HG03520 (cell line): ENCODE measurements at regions not wholly inside any gene's neighbourhood (a gene's known extent, or its start where the extent isn't known, plus 50 kb on each side); places are given as distances from the start of the nearest gene placed in this dataset.

Source experiments
- ATAC-seq: cut with Tn5 transposase; IDR thresholded peaks from one replicate; pipeline ENCODE4 v1.9.1; 2021; ENCODE audit warnings: mild to moderate bottlenecking, moderate library complexity; ENCODE audit not compliant: unreplicated experiment

DNA sequence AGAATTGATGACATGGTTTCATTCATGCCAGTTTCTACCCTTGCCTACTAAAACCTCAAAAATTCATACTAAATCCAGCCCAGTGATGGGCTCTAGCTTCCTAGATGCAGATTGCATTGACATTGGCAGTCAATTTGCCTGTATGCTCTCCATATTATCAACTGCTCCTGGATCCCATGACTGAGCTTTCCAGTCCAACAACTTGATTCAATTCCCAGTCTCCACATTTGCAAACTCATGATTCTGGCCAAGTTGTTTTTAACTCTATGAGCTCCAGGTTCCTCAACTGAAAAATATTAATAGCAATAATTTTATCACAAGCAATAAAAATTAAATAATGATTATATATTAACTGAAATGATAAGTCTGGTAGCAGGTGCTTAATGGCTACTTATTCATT, 51.0 kb upstream of the DSC1 start:
- no peak for ATAC-seq

DNA sequence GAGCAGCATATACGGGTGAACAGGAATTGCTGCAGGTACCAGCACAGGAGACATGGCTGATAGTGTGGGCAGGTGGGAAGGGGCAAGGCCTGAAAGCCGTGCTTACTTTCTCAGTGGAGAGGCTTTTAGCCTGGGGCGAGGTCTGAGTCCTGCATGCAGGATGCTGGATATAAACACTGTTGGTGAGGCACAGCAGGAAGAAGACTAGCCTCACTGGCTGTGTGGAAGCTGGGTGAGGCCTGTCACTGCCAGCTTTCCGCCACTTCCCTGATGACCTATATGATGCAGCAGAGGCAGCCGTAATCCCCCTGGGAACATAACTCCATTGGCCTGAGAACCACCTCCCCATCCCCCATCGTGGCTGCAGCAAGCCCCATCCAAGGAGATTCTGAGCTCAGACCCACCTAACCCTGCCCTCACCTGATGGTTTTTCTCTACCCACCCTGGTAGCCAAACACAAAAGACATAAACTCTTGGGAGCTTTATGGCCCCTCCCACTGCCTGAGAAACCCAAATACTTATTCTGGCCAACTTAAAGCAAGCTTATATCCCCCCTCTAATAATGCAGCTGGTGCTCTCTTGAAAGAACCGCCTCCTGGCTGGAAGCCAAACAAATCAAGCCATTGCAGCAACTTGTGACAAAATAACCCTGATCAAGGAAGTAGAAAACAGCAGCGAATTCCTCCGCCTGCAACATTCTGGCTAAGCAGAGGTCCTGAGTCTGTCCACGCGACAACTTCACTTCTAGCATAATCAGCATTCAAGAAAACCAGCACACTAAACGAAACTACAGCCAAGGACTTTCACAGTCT, 54.6 kb upstream of the DSC1 start:
- ATAC-seq: no peak

DNA sequence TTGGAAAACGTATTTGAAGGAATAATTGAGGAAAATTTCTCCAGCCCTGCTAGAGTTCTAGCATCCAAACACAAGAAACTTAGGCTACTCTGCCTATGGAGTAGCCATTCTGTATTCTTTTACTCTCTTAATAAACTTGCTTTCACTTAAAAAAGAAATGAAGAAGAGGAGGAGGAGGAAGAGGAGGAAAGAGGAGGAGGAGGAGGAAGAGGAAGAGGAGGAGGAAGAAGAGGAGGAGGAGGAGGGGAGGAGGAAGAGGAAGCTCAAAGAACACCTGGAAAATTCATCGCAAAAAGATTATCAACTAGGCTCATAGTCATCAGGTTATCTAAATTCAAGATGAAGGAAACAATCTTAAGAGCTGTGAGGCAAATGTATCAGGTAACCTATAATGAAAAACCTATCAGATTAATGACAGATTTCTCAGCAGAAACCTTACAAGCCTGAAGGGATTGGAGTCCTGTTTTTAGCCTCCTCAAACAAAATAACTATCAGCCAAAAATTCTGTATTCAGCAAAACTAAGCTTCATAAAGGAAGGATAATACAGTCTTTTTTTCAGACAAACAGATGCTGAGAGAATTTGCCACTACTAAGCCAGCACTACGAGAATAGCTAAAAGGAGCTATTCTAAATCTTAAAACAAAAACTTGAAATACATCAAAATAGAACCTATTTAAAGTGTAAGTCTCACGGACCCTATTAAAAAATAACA, 56.2 kb upstream of the DSC1 start:
- ATAC-seq: no peak

DNA sequence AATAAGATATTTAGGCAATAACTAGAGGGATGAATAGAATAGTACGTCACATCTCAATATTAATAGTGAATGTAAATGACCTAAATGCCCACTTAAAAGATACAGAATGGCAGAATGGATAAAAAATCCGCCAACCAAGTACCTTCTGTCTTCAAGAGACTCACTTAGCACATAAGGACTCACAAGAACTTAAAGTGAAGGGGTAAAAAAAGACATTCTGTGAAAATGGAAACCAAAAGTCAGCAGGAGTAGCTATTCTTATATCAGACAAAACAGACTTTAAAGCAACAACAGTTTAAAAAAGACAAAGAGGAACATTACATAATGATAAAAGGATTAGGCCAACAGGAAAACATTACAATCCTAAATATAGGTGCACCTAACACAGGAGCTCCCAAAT, 56.7 kb upstream of the DSC1 start:
- no peak for ATAC-seq

DNA sequence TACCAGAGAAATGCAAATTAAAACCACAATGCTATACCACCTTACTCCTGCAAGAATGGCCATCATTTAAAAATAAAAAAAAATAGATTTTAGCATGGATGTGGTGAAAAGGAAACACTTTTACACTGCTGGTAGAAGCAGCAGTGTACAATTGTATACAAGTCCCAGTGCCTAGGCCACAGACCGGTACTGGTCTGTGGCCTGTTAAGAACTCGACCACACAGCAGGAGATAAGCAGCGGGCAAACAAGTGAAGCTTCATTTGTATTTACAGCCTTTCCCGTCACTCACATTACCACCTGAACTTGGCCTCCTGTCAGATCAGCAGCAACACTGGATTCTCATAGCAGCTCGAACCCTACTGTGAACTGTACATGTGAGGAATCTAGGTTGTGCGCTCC, 60.7 kb upstream of the DSC1 start:
- no peak for ATAC-seq

DNA sequence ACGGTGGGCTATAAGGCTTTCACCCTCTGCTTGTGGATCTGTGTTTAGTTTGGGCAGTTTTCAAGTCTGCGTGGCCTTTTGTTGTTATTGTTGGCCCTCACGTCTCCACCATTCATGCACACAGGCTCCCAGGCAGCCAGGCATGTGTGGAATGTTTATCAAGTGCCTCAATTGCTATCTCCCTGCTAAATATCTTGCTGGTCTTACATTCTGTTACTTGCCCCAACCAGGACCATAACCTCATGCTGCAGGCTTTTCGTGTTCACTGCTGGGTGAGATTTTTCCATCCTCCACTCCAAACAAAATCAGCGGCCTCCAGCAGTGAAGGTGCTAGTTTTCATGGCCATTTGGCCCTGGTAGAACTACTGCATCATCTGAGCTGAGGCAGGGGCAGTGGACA, 63.0 kb upstream of the DSC1 start:
- no peak for ATAC-seq

DNA sequence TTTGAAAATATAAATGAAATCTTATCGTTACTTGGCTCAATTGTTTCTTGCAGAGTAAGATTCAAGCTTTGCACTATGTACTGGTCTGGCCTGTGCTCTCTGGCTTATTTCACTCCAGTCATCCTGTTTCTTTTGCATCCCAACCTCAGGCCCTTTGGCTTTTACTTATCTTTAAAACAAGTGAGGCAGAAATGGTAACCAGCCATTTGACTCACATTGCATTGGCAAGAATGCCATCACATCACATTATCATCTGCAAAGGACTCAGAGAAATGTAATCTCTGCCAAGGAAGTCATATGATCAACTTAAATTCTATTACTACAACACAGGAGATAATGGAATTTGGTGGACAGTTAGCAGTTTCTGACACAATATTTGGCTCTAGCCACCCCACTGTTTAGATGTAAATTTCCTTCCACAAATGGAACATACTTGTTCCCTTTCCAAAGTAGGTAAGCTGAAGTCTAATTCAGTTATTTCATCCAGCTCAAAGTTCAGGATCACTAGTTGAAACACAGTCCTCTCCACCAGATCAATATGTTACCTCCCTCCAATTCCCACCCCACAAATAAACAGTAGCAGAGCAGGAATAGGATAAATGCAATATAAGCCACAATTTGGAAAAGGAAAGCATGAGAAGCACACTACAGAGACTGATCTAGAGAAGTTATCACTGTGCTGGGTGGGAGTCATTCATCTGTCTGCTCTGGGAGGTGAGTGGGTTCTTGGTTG, 65.0 kb upstream of the DSC1 start:
- no peak for ATAC-seq

DNA sequence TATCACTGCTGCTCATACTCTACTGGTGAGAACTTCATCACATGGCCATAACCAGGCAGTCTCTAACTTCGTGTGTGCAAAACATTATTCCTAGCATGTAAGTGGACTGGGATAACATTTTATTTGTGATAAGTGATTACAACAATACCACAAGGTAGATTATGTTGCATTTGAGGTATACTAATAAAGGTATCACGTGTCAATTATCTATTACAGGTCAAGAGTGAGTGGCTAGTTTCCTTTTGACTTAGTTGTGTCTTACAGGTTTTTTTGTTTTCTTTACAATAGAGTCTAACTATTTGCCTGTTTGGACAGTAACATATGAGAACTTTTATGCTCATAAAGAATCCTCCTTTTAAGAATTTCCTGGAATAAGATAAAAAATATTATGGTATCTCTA, 67.2 kb upstream of the DSC1 start:
- ATAC-seq: no peak

DNA sequence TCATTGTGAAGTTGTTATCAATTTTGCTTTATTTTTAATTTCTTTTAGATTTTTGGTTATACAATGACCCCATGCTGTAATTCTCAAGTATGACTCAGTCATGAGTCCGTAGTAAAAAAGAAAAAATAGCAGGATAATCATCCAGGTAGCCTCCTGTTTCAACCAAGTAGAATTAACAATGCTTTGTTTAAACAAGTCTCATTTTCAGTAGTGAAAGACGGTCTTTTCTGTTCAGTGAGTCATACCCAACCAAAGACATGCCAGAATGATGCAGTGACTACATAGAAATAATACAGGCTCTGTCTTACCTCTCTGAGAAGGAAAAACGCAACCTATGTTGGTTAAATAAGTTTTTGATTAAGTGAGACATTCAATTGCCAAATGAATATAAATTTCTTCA, 67.8 kb upstream of the DSC1 start:
- ATAC-seq: peak; percentile 79

DNA sequence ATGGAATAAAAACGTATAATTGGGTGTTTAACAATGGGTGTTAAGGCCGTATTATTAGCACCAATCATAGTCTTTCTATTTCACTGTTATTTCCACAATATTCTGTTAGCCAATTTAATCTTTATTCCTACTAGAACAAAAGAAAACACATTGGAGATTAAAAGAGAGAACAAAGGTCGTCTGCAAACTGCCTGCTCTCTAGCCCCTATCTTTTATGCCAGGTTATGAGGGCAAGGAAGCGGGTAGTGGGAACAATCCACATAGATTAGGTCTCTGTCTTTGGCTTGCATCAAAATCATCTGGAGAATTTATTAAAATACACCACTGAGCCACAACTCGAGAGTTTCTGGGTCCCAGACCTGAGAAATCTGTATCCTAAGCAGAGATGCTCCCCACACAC, 69.4 kb upstream of the DSC1 start:
- no peak for ATAC-seq

DNA sequence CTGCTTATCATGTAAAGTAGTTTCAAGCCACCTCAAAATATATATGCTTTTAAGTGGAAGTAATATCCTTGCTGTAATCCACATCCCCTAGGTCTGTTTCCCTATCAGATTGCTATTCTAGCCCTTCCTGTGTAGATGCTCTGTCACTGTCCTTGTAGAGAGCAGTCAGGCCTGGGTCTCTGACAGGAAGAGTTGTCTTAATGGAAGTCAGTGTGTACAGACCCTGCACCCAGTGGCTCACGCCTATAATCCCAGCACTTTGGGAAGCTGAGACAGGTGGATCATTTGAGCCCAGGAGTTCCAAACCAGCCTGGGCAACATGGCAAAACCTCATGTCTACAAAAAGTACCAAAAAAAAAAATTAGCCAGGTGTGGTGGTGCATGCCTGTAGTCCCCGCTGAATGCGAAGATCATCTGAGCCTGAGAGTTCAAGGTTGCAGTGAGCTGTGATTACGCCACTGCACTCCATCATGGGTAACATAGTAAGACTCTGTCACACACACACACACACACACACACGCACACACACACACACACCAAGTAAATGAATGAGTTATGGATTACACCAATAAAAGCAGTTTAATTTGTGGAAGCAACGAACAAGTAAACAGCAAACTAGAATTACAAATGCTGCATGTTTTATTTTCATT, 70.2 kb upstream of the DSC1 start:
- no peak for ATAC-seq

DNA sequence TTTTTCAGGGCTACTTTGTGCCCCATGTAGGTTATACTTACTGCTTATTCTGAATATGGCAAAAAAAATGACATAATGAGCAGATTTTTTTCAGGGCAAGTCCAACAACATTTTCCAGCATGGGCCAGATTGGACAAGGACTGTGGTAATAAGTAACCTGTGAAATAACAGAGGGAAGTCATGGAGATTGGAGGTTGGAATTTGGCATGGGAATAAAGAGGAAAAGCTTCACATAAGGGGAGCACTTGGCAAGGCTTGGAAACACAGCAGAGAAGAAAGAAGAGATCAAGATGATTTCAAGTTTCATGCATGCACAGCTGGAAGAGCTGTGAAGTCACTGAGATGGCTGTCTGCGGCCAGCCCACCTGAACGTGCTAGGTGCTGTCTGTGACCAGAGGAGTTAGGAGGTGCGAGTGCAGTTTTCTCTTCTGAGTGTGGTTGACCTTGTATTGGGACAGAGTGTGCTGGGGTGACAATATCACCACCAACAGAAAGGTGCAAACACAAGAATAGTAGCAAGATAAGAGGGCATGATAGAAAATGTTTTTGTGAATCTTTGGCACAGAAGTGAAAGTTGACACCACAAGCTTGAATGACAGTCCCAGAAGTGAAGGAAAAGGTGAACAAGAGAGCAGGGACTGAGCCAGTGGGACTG, 71.1 kb upstream of the DSC1 start:
- ATAC-seq: no peak

DNA sequence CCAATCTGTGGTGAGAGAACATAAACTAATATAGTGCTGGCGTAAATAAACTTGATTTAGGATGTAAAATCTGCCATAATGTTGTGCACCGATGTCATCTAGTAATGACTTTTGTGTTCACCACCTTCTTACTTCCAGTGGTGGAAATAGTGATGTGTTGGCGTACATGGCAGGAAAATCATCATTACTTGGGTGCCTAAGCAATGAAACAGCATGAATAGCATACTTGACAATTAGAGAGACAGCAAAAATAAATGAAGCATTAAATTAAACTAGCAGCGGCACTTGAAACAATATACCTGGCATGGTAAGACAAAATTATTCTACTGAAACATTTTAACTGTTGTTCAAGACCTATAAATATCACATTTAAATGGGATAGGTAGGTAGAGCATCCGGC, 73.2 kb upstream of the DSC1 start:
- no peak for ATAC-seq

DNA sequence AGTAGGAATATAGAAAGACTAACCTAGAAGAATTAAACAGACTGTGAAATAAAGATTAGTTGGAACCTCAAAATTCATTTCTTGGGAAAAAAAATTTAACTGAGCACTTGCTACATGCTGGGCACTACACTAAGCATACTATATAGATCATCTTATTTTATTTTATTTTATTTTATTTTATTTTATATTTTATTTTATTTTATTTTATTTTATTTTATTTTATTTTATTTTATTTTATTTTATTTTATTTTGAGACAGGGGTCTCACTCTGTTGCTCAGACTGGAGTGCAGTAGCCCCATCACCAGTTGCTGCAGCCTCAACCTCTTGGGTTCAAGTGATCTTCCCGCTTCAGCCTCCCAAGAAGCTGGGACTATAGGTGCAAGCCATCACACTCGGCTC, 74.5 kb upstream of the DSC1 start:
- ATAC-seq: no peak

DNA sequence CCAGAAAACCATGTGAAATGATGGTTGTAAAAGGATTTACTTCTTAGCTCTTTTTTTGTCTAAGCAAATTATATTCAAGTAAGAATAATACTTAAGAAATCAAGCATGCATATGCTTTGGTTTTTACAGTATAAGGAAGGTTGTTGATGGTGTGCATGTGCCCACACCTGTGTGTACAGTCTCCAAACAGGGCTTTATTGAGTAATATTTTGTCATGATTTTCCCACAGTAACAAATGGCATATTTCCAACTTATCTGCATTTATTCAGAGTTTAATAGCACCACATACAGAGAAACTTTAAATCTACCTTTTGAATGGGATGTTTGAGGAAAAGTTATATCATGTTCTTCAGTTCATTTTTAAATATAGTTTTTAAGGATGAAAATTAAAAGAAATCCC, 76.5 kb upstream of the DSG1 start:
- ATAC-seq: no peak

DNA sequence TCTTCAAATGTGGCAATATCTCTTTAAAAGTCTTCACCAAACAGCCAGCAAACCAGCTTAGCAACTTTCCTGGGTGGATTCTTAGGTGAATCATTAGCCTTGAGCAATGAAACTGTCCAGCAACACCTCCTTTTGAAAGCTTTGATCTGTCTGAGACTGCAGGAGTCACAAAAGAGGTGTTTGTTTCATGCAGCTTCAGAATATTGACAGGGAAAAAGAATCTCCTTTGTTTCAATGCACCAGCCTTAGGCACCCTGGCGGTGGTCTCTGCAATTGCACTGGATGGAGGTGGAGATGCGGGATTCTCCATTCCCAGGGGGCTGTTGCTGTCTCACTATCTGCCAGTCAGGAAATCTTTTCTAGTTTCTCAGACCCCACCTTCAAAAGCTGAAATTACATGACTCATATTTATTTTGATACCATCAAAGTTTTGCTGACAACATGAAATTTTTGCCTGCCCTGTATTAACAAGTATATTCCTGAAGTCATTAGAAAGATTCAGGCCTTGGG, 76.0 kb upstream of the DSG1 start:
- ATAC-seq: no peak

DNA sequence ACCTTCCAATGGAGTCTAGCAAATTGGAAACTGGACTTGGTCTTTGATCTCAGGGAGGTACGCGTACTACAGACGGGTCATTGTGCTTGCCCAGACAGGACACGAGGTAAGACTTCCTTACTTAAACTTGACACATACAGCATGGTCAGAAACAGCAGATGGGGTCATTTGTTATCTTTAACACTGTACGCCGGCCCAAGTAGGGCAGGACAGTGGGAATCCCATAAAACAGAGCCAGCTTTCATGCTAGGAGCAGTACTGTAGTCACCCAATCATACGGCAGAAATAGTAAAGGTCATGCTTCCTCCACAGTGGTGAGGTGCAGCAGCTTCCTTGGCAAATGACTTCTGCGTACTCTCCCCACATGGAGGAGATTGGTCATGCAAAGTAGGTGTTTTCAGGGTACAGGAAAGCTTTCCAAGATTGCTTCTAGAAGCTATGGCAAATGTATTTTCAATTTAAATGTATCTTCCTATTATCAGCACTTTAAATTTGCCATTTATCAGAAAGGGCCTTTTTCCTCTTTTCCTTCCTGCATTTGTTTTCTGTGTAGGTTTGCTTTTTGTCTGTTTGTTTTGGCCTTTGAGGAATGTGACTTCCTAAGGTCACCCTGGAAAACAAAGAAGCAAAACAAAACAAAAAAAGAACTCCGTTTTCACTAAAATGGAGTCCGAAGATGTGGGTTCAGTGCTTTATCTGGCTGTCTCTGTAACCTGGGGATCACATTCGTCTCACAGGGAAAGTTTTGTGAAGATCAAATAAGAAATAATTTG, 74.0 kb upstream of the DSG1 start:
- no peak for ATAC-seq

DNA sequence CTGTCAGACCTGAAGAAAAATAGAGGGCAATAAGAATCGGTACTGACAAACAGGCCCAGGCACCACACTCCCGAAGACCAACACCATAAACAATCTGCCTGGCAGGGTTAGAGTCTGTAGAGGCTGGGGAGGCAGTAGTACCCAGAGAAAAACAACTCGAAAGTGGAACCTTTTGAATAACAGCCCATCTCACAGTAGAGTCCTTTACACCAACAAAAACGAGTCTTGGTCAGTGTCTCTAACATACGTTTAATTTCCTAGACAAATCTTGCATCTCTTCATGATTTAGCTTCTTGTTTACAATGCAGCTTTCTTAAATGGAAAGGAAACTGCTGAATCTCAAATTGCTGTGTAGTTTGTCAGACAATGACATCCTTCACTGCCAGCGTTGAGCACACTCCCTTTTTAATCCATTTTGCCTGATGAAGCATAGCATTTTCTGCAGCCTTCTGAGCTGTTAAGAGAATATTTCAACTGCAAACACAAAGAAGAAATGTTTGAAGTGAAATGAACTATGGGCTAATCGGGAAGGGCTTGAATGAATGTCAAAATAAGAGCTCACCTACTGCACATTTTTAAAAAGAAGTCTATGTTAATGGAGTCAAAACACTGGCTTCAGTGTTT, 73.1 kb upstream of the DSG1 start:
- no peak for ATAC-seq

DNA sequence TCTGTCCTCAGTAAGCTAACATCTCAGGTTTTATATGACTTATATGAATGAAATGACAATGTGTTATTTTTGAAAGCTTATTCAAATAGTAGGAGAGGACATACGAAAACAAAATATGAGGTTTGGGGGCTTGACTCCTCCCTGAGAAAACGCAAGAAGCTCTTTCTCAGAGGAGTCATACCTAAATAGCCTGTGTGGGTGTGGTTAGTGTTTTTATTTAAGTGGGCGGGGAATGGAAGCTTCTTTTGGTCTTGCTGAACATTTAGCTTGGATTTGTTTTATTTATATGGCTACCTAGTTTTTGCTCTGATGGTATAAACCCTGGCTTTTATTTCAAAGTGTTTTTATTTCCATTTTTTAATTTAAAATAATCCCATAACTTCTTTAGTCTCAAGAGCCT, 72.1 kb upstream of the DSG1 start:
- no peak for ATAC-seq

DNA sequence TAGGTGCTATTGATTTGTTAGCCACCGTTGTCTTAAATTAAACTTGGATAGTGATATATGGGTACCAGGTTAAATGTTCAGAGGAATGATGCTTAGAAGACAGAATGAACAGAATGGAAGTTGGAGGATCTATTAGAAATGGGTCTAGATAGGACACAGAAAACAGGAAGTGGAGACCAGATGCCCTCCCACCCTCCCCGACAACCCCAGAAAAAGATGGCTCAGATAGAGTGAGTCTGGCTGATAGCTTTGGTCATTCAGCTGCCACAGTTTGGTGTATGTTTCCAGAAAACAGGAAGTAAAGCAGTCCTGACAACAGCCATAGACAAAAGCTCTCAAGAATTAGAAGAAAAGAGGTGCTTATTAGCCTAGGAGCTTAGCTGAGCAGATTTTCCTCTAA, 71.5 kb upstream of the DSG1 start:
- no peak for ATAC-seq
